MM.1S (cell line): ENCODE measurements at regions not wholly inside any gene's neighbourhood (a gene's known extent, or its start where the extent isn't known, plus 50 kb on each side); places are given as distances from the start of the nearest gene placed in this dataset.

Source experiments
- DNase-seq: peaks from one replicate; pipeline ENCODE4 v3.0.0-alpha.2; 2015
- H2AFZ ChIP-seq: fragments of 300-600 bp; sonication (generic); 2 replicates; pipeline ENCODE4 v1.6.0; 2016; ENCODE audit warnings: antibody characterized with exemption, low read length
- H3F3A ChIP-seq: fragments of 300-600 bp; sonication (generic); 2 replicates; pipeline ENCODE4 v1.6.1; 2016; ENCODE audit warnings: mild to moderate bottlenecking, antibody characterized with exemption, low read length, moderate library complexity, mixed read lengths; ENCODE audit not compliant: insufficient read depth
- H3K27ac ChIP-seq: fragments of 300-600 bp; sonication (generic); 2 replicates; pipeline ENCODE4 v1.5.1; 2016; ENCODE audit warnings: mild to moderate bottlenecking, low read length
- H3K27me3 ChIP-seq: fragments of 300-600 bp; sonication (generic); replicated peaks from 2 replicates; pipeline ENCODE4 v1.6.0; 2016; ENCODE audit warnings: low read length; ENCODE audit not compliant: insufficient read depth
- H3K36me3 ChIP-seq: fragments of 300-600 bp; sonication (generic); replicated peaks from 2 replicates; pipeline ENCODE4 v1.6.1; 2016; ENCODE audit warnings: mild to moderate bottlenecking, low read length, mixed read lengths; ENCODE audit not compliant: insufficient read depth
- H3K4me1 ChIP-seq: fragments of 300-600 bp; sonication (generic); 2 replicates; pipeline ENCODE4 v1.6.1; 2016; ENCODE audit warnings: low read length, mixed read lengths
- H3K4me2 ChIP-seq: fragments of 300-600 bp; sonication (generic); 2 replicates; pipeline ENCODE4 v1.6.0; 2016; ENCODE audit warnings: low read depth, low read length
- H3K4me3 ChIP-seq: fragments of 300-600 bp; sonication (generic); 2 replicates; pipeline ENCODE4 v1.5.1; 2016; ENCODE audit warnings: low read length, mixed read lengths
- H3K79me2 ChIP-seq: fragments of 300-600 bp; sonication (generic); 2 replicates; pipeline ENCODE4 v1.6.1; 2016; ENCODE audit warnings: mixed run types, low read length, mixed read lengths
- H3K9ac ChIP-seq: fragments of 300-600 bp; sonication (generic); 2 replicates; pipeline ENCODE4 v1.6.1; 2016; ENCODE audit warnings: low read length, mixed read lengths
- H3K9me2 ChIP-seq: fragments of 300-600 bp; sonication (generic); replicated peaks from 2 replicates; pipeline ENCODE4 v1.6.1; 2016; ENCODE audit warnings: mild to moderate bottlenecking, low read length, mixed read lengths; ENCODE audit not compliant: insufficient read depth
- H3K9me3 ChIP-seq: fragments of 300-600 bp; sonication (generic); replicated peaks from 2 replicates; pipeline ENCODE4 v1.6.1; 2016; ENCODE audit warnings: mild to moderate bottlenecking, low read length, mixed read lengths; ENCODE audit not compliant: insufficient read depth
- H4K20me1 ChIP-seq: fragments of 300-600 bp; sonication (generic); 2 replicates; pipeline ENCODE4 v1.6.1; 2016; ENCODE audit warnings: mild to moderate bottlenecking, low read length, moderate library complexity, mixed read lengths; ENCODE audit not compliant: insufficient read depth
- EZH2 ChIP-seq: fragments of 300-600 bp; sonication (generic); optimal IDR thresholded peaks from 2 replicates; pipeline ENCODE3; 2017; ENCODE audit warnings: low read depth, mild to moderate bottlenecking, antibody characterized with exemption, low read length, mixed read lengths
- EZH2phosphoT487 ChIP-seq: fragments of 300-600 bp; sonication (generic); IDR thresholded peaks from 2 replicates; pipeline ENCODE4 v1.6.1; 2018; ENCODE audit warnings: antibody characterized with exemption, low read length
- TF ChIP-seq, protein P1 (sequence below): fragments of 300-600 bp; sonication (generic); IDR thresholded peaks from 2 replicates; pipeline ENCODE4 v1.5.1; 2016; ENCODE audit warnings: antibody characterized with exemption, low read length, mixed read lengths

DNA sequence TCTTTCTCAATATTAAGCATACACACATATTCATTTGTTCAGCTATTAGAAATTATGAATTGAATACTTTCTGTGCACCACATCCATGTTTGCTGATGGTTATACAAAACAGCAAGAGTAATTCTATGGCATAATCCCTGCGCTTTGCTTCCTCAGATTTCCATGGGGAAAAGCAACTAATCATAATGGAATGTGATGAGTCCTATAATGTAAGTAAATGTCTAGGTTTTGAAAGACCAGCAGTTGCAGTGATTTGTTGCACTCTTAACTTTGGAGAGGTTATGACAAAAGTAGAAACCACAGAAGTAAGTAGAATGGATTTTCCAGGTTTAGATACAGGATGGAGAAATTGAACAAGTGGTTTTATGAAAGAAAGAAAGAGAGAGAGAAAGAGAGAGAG, 652.1 kb downstream of the CBLN4 start:
- Histone ChIP-seq H4K20me1 (no peaks in the 10 kb centered on the region), H3K4me3 (no peak overlapping the region), H2AFZ (no peak overlapping the region), H3F3A (no peaks in the 10 kb centered on the region), H3K9me3 (no peaks in the 10 kb centered on the region), H3K27ac (no peak overlapping the region), H3K9ac (no peak overlapping the region), H3K4me1 (no peaks in the 10 kb centered on the region), H3K4me2 (no peak overlapping the region), H3K27me3 (no peaks in the 10 kb centered on the region), H3K36me3 (no peaks in the 10 kb centered on the region), H3K9me2 (no peaks in the 10 kb centered on the region), H3K79me2 (no peaks in the 10 kb centered on the region)
- TF ChIP-seq EZH2 (no peak), EZH2phosphoT487 (no peak)
- TF ChIP-seq, protein P1, sequence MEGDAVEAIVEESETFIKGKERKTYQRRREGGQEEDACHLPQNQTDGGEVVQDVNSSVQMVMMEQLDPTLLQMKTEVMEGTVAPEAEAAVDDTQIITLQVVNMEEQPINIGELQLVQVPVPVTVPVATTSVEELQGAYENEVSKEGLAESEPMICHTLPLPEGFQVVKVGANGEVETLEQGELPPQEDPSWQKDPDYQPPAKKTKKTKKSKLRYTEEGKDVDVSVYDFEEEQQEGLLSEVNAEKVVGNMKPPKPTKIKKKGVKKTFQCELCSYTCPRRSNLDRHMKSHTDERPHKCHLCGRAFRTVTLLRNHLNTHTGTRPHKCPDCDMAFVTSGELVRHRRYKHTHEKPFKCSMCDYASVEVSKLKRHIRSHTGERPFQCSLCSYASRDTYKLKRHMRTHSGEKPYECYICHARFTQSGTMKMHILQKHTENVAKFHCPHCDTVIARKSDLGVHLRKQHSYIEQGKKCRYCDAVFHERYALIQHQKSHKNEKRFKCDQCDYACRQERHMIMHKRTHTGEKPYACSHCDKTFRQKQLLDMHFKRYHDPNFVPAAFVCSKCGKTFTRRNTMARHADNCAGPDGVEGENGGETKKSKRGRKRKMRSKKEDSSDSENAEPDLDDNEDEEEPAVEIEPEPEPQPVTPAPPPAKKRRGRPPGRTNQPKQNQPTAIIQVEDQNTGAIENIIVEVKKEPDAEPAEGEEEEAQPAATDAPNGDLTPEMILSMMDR: no peak
- DNase-seq: no peak

DNA sequence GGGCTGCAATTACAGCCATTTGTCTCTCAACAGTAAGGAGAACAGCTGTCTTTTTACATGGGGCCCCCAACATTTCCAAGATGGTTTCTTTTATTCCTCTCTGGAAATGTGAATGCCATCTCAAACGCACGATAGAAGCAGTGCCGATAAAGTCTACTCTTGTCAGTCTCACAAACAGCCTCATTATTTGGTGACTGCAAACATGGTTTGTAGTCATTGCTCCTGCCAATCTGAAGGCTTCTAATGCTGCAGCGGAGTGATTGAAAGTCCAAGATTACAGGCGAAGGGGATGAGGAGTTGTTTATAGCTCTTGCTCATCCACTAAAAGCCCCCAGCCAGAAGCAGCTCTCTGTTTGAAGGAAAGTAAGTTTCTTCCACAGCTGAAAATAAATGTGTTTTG, 657.1 kb downstream of the CBLN4 start:
- Histone ChIP-seq H3K4me3 (no peak overlapping the region), H3F3A (no peaks in the 10 kb centered on the region), H3K36me3 (no peaks in the 10 kb centered on the region), H3K9me3 (no peaks in the 10 kb centered on the region), H3K79me2 (no peaks in the 10 kb centered on the region), H3K4me2 (no peak overlapping the region), H3K9me2 (no peaks in the 10 kb centered on the region), H3K9ac (no peak overlapping the region), H4K20me1 (no peaks in the 10 kb centered on the region), H3K4me1 (no peaks in the 10 kb centered on the region), H3K27ac (no peak overlapping the region), H3K27me3 (no peaks in the 10 kb centered on the region), H2AFZ (no peak overlapping the region)
- DNase-seq: no peak
- TF ChIP-seq EZH2phosphoT487 (no peak), EZH2 (no peak)
- TF ChIP-seq, protein P1: no peak

DNA sequence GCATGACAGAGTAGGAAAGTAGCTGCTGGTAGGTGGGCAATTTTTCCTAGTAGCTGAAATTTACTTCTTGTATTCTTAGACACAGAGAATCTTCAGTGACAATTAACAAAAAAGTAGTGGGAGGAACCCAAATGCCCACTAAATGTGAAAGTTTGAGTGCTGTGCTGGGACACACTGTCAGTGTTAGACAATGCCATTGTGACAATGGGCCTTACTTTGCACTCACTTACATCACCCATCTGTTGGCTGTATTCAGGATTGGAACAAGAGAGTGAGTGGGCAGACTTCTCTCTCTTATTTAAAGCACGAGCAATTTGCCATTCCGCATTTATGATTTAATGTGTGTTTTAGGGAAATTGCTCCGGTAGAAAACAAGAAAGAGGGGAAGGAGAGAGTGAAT, 662.5 kb downstream of the CBLN4 start:
- H4K20me1 ChIP-seq: no peaks in the 10 kb centered on the region
- no peak overlapping the region for H3K4me3 ChIP-seq
- H3K27me3 ChIP-seq: no peaks in the 10 kb centered on the region
- H3K9me3 ChIP-seq: no peaks in the 10 kb centered on the region
- H3K4me2 ChIP-seq: no peak overlapping the region
- H3K79me2 ChIP-seq: no peaks in the 10 kb centered on the region
- H2AFZ ChIP-seq: no peak overlapping the region
- no peaks in the 10 kb centered on the region for H3K4me1 ChIP-seq
- H3K9ac ChIP-seq: no peak overlapping the region
- no peak for DNase-seq
- TF ChIP-seq, protein P1: no peak
- H3K36me3 ChIP-seq: no peaks in the 10 kb centered on the region
- no peak overlapping the region for H3K27ac ChIP-seq
- no peaks in the 10 kb centered on the region for H3F3A ChIP-seq
- H3K9me2 ChIP-seq: no peaks in the 10 kb centered on the region

DNA sequence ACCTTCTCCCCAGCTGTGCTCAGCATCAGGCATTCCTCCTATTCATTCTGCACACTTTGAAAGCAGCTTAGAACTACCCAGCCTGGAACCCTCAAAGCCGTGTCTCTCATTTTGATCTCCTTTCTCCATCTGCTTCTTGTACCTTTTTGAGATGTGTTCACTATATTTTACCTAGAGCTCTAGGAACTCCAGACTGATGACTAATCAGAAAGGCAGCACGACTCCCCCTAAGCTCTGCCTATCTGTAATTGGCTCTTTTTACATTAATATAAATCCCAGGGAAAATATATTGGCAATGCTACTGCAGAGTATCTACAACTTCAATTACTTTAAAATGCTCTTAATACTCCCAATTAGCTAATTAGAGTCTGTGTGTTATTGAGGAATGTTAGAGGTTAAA, 671.5 kb downstream of the CBLN4 start:
- Histone ChIP-seq H3K4me3 (no peak overlapping the region), H3K27me3 (no peaks in the 10 kb centered on the region), H3K79me2 (no peaks in the 10 kb centered on the region), H2AFZ (no peak overlapping the region), H3F3A (no peaks in the 10 kb centered on the region), H3K4me2 (no peak overlapping the region), H4K20me1 (no peaks in the 10 kb centered on the region), H3K9me2 (no peaks in the 10 kb centered on the region), H3K9ac (no peak overlapping the region), H3K9me3 (no peaks in the 10 kb centered on the region), H3K27ac (no peak overlapping the region), H3K36me3 (no peaks in the 10 kb centered on the region), H3K4me1 (no peaks in the 10 kb centered on the region)
- TF ChIP-seq, protein P1: no peak
- TF ChIP-seq EZH2: no peak
- TF ChIP-seq EZH2phosphoT487: no peak
- DNase-seq: no peak
